SU-DHL-6 (cell line): ENCODE measurements at regions not wholly inside any gene's neighbourhood (a gene's known extent, or its start where the extent isn't known, plus 50 kb on each side); places are given as distances from the start of the nearest gene placed in this dataset.

Experiments used
- H2AFZ ChIP-seq: fragments of 200-600 bp; sonication (generic); 2 replicates; pipeline ENCODE4 v1.6.1; 2014; ENCODE audit warnings: low read depth, mild to moderate bottlenecking, moderate library complexity, mixed read lengths, antibody characterized with exemption, low read length; ENCODE audit not compliant: severe bottlenecking
- H3F3A ChIP-seq: fragments of 200-600 bp; shearing (Covaris generic); 2 replicates; pipeline ENCODE4 v1.6.0; 2016; ENCODE audit warnings: antibody characterized with exemption, mild to moderate bottlenecking; ENCODE audit not compliant: insufficient read depth
- H3K27ac ChIP-seq: fragments of 200-600 bp; sonication (generic); 2 replicates; pipeline ENCODE4 v1.5.1; 2016; ENCODE audit warnings: low read depth, mild to moderate bottlenecking, low read length, moderate library complexity, mixed read lengths
- H3K27me3 ChIP-seq: fragments of 200-600 bp; sonication (generic), shearing (Covaris generic); 2 replicates; pipeline ENCODE4 v1.6.0; 2014; ENCODE audit warnings: mild to moderate bottlenecking, low read length
- H3K36me3 ChIP-seq: fragments of 200-600 bp; sonication (generic); 2 replicates; pipeline ENCODE4 v1.6.1; 2014; ENCODE audit warnings: mild to moderate bottlenecking, low read length, mixed read lengths
- H3K4me2 ChIP-seq: fragments of 300-600, 200-600 bp; shearing (Covaris generic), sonication (generic); 2 replicates; pipeline ENCODE4 v1.6.0; 2014; ENCODE audit warnings: low read length, low read depth, mild to moderate bottlenecking; ENCODE audit not compliant: poor library complexity, severe bottlenecking
- H3K4me3 ChIP-seq: fragments of 200-600 bp; sonication (generic); 2 replicates; pipeline ENCODE4 v1.5.1; 2014; ENCODE audit warnings: antibody characterized with exemption, low read length, mild to moderate bottlenecking, mixed read lengths; ENCODE audit not compliant: insufficient read depth, poor library complexity, severe bottlenecking
- H3K79me2 ChIP-seq: fragments of 200-600 bp; sonication (generic); 2 replicates; pipeline ENCODE4 v1.6.1; 2014; ENCODE audit warnings: mild to moderate bottlenecking, low read length, moderate library complexity; ENCODE audit not compliant: insufficient read depth
- H3K9ac ChIP-seq: fragments of 200-600 bp; sonication (generic); 2 replicates; pipeline ENCODE4 v1.7.0; 2014; ENCODE audit warnings: mild to moderate bottlenecking, low read length
- H3K9me2 ChIP-seq: fragments of 200-600 bp; sonication (generic); replicated peaks from 2 replicates; pipeline ENCODE4 v1.6.1; 2014; ENCODE audit warnings: low read length; ENCODE audit not compliant: insufficient read depth
- H3K9me3 ChIP-seq: fragments of 200-600 bp; sonication (generic); 2 replicates; pipeline ENCODE4 v1.6.1; 2014; ENCODE audit warnings: low read length, mixed read lengths; ENCODE audit not compliant: insufficient read depth
- H4K20me1 ChIP-seq: fragments of 200-600 bp; sonication (generic); 2 replicates; pipeline ENCODE4 v1.6.1; 2014; ENCODE audit warnings: low read depth, mild to moderate bottlenecking, antibody characterized with exemption, low read length, moderate library complexity, mixed read lengths
- CTCF ChIP-seq: fragments of 200-600 bp; sonication (generic); IDR thresholded peaks from one replicate; pipeline ENCODE4 v1.5.1; 2017; ENCODE audit warnings: antibody characterized with exemption, mild to moderate bottlenecking, low read length, moderate library complexity; ENCODE audit not compliant: insufficient read depth, poor library complexity, severe bottlenecking
- EZH2phosphoT487 ChIP-seq: fragments of 200-600 bp; sonication (generic), shearing (Covaris generic); conservative IDR thresholded peaks from 2 replicates; pipeline ENCODE4 v1.6.1; 2018; ENCODE audit warnings: mild to moderate bottlenecking, antibody characterized with exemption, low read length, moderate library complexity, mixed read lengths

GRCh38 chr3:188026191-188026968, 127.6 kb upstream of the LPP start:
- Histone ChIP-seq H3K36me3 (no peaks in the 10 kb centered on the region), H3K4me2 (no peak overlapping the region), H3K9me3 (no peaks in the 10 kb centered on the region), H3F3A (no peaks in the 10 kb centered on the region), H3K4me3 (no peak overlapping the region), H3K9ac (no peak overlapping the region), H3K27me3 (no peaks in the 10 kb centered on the region), H3K9me2 (no peaks in the 10 kb centered on the region), H3K79me2 (no peaks in the 10 kb centered on the region), H3K27ac (no peak overlapping the region), H4K20me1 (no peaks in the 10 kb centered on the region), H2AFZ (no peak overlapping the region)
- TF ChIP-seq CTCF (no peak), EZH2phosphoT487 (no peak)

GRCh38 chr3:188031121-188031520, 122.8 kb upstream of the LPP start:
- Histone ChIP-seq H3K27me3 (no peaks in the 10 kb centered on the region), H3K9me2 (no peaks in the 10 kb centered on the region), H3K36me3 (no peaks in the 10 kb centered on the region), H3K27ac (no peak overlapping the region), H3K4me2 (peak overlapping the region; percentile 17), H2AFZ (peak overlapping the region; percentile 72), H3F3A (no peaks in the 10 kb centered on the region), H4K20me1 (no peaks in the 10 kb centered on the region), H3K9me3 (no peaks in the 10 kb centered on the region), H3K9ac (peak overlapping the region; percentile 23; the same call in 1 of the 2 replicates), H3K4me3 (no peak overlapping the region), H3K79me2 (no peaks in the 10 kb centered on the region)
- no peak for TF ChIP-seq EZH2phosphoT487
- TF ChIP-seq CTCF = no peak

GRCh38 chr3:188034989-188035388, 119.0 kb upstream of the LPP start:
- H3K9me3 ChIP-seq = no peaks in the 10 kb centered on the region
- H3K79me2 ChIP-seq = no peaks in the 10 kb centered on the region
- no peaks in the 10 kb centered on the region for H3K9me2 ChIP-seq
- no peak overlapping the region for H3K4me2 ChIP-seq
- H3K9ac ChIP-seq = no peak overlapping the region
- no peak overlapping the region for H3K27ac ChIP-seq
- no peak for TF ChIP-seq EZH2phosphoT487
- TF ChIP-seq CTCF = no peak
- H3K36me3 ChIP-seq = no peaks in the 10 kb centered on the region
- no peak overlapping the region for H3K4me3 ChIP-seq
- no peak overlapping the region for H2AFZ ChIP-seq
- H3F3A ChIP-seq = no peaks in the 10 kb centered on the region
- no peaks in the 10 kb centered on the region for H3K27me3 ChIP-seq
- no peaks in the 10 kb centered on the region for H4K20me1 ChIP-seq
